GM19397 (cell line): ENCODE measurements at regions not wholly inside any gene's neighbourhood (a gene's known extent, or its start where the extent isn't known, plus 50 kb on each side); places are given as distances from the start of the nearest gene placed in this dataset.
A peak's percentile ranks its signal among the peaks of the same experiment; 100 is the strongest.
"Not testable (repeated sequence)": the region's sequence is repeated elsewhere in the genome, so short reads cannot be mapped to it uniquely, and the experiment has no call there.

Experiments used
- ATAC-seq: cut with Tn5 transposase; IDR thresholded peaks from one replicate; pipeline ENCODE4 v1.9.1; 2021; ENCODE audit warnings: mild to moderate bottlenecking, moderate library complexity; ENCODE audit not compliant: unreplicated experiment

GRCh38 chr2:76073992-76074604, 363.4 kb upstream of the GCFC2 start:
- no peak for ATAC-seq

DNA sequence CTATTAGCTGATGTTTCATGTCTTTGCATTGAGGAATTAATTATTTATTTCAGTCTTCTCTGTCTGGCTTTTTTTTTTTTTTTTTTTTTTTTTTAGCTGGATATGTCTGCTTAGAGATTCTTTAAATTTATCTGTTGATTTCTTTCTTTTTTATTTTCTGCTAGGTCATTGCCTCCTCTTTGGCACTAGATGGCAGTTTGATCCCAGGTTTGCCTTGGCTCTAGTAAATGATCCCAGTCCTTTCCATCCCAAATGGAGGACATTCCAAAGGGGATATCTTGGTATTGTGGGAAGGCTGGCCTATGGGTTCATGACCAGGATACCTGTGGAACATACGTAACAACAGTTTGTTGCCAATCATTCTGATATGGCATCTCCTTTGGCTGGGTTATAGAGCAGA, 339.5 kb upstream of the GCFC2 start:
- ATAC-seq = no peak

DNA sequence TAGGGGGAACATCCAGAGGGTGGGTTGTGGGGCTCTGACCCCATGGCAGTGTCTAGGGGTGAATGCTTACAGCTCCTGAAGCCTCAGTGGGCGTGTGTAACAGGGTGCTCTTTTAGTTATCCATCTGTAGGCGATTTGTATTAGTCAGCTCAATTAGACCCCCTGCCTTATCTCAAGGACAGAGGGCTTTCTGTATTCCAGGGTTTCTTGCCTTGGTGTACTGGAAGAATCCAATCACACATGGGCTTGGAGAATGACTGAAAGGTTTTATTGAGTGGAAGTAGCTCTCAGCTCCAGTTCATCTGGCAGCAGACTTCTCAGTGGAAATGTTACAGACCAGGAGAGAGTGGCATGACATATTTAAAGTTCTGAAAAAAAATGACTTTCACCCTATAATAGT, 334.0 kb upstream of the GCFC2 start:
- ATAC-seq = no peak

DNA sequence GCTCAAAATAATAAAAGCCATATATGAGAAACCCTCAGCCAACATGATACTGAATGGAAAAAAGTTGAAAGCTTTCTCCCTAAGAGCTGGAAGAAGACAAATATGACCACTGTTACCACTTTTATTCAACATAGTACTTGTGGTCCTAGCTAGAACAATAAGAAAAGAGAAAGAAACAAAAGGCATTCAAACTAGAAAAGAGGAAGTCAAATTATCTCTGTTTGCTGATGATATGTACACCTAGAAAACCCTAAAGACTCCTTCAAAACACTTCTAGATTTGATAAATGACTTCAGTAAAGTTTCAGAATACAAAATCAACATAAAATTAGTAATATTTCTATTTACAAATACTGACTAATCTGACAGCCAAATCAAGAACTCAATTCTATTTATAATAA, 328.8 kb upstream of the GCFC2 start:
- no peak for ATAC-seq

- ATAC-seq = no peak
Observed at GRCh38 chr2:76027761-76028160, 317.0 kb upstream of the GCFC2 start.

- ATAC-seq = no peak
Observed at GRCh38 chr2:76019128-76019527, 308.4 kb upstream of the GCFC2 start.

GRCh38 chr2:76009484-76009883, 298.8 kb upstream of the GCFC2 start:
- ATAC-seq = no peak

DNA sequence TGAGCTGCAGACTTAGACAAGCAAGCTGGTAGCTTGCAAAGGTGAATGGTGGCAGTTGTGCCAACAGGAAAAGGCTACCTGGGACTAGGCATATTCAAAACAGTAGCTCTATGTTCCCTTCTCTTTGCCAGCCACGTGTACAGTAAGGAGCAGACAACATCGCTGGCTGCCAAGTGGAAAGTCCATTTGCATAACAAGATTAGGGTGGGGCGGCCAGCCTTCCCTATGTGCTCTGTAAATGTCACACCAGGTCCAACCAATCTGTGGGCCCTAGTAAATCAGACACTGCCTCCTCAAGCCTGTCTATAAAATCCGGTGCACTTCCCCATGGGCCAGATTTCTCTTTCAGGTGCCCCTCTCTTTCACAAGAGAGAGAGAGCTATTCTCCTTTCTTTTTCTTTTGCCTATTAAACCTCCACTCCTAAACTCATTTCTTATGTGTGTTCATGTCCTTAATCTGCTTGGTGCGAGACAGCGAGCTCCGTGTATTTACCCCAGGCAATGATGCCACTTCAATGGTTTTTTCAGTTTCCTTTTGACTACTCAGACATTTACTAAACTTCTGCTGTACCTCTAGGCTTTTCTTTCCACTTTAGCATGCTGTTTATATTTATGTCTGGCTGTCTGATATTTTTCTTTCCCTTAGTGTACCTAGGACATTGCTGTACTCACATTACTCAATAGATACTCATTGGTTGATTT, 297.4 kb upstream of the GCFC2 start:
- ATAC-seq = peak; percentile 69

- ATAC-seq = no peak
Observed at GRCh38 chr2:76000425-76000824, 289.7 kb upstream of the GCFC2 start.

DNA sequence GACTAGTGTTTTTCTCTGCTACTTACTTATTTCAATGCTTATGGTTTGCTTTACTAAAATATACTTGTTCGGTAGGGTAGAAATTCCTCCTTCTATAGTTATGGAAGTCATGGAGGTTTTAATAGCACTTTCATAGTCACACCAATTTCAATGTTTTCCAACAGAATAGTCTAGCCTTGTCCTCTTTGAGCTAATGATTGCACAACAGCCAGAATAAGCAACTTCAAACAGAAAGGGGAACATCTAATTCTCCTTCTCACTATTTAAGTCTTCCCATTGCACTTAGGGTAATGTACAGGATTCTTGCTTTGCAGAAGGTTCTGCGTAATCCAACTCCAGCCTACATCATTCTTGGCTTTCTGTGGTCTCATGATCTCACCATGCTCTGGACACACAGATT, 287.7 kb upstream of the GCFC2 start:
- ATAC-seq = no peak

GRCh38 chr2:75994759-75995158, 284.0 kb upstream of the GCFC2 start:
- no peak for ATAC-seq

- ATAC-seq = not testable (repeated sequence)
Observed at GRCh38 chr2:75988622-75989021, 277.9 kb upstream of the GCFC2 start.

DNA sequence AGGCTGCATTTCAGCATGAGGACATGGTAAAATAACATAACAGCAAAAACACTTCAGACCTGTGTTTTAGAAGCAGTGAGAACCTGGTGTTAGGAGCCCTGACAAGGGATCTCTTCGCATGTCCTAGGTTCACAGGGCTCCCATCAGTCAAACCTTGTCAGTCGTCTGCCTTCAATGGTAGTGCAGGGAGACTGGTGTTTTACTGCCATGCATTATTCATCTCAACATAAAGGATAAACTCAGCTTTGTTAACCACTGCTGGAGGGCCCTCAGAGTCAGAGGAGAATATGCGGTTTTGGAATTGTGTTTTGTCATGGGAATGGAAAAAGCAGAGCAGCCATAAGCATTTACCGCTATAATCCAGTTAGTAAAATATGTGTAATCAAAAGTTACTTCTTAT, 275.9 kb upstream of the GCFC2 start:
- no peak for ATAC-seq

GRCh38 chr2:75982719-75983118, 272.0 kb upstream of the GCFC2 start:
- no peak for ATAC-seq

DNA sequence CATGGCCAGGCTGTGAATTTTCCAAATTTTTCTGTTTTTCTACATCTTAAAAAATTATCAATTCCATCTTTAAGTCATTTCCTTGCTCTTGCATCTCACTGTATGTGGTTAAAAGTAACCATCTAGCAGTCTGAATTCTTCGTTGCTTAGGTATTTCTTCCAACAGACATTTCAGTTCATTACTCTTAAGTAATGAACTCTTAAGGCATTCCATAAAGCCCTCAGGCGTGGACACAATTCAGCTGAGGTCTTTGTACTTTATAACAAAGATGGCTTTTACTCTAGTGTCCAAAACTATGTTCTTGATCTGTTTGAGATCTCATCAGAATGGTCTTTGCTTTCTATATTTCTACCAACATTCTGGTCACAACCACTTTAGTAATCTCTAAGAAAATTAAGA, 253.9 kb upstream of the GCFC2 start:
- no peak for ATAC-seq

DNA sequence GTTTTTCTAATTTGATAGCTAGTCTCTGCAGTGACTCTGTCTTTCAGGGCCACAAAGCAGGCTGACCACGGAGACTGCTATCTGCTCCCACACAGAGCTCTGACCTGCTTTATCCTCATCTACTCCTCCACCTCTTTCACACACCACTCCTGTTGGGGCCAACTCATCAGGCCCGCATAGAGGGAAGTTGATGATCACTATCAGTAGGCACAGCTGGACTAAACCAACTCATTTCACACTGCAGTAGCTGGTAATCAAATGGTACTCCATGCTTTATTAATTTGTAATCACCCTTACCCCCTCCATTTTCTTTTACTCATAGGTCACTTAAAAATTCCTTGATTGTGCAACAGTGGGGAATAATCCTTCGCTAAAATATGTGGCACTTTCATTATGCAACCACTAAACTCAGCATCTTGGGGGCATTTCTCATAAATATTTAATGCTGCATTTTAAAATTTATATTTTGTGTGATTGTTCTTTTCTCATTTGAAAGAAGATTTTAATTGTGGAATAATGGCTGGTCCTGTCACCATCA, 249.8 kb upstream of the GCFC2 start:
- no peak for ATAC-seq

GRCh38 chr2:75959724-75960471, 249.2 kb upstream of the GCFC2 start:
- ATAC-seq = no peak

DNA sequence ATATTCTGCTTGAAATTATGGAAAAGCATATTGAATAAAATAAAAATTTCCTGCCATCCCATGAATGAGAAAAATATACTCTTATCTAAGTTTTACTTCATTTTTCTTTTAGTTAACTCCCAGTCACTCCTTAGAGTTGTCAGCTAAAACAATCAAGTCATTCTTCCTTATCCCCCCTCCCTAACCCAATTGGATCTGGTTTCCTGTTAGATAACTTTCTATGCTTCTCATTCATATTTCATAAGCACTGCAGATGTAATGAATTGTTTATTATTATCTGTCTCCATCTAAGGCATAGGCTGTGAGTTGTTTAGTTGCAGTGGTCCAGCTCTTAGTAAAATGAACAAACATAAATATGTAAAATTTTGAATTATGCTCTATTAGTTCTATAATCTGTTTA, 244.0 kb upstream of the GCFC2 start:
- ATAC-seq = no peak

DNA sequence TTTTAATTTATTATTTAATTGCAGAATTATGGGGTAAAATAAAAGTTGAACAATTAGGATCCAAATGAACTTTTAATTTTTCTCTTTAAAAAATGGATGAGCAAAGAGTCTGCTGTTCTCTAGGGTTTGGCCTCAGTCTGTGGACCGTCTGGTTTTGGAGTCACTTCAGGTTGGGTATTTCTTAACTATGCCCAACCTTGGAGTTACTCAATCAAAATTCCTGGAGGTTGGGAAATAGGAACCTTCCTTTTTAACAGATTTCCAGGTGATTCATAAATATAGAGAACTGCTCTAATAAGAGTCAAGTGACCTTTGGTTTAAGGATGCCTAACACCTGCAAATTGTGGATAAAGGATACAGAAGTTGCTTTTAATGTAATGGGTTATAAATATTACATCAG, 241.5 kb upstream of the GCFC2 start:
- no peak for ATAC-seq

DNA sequence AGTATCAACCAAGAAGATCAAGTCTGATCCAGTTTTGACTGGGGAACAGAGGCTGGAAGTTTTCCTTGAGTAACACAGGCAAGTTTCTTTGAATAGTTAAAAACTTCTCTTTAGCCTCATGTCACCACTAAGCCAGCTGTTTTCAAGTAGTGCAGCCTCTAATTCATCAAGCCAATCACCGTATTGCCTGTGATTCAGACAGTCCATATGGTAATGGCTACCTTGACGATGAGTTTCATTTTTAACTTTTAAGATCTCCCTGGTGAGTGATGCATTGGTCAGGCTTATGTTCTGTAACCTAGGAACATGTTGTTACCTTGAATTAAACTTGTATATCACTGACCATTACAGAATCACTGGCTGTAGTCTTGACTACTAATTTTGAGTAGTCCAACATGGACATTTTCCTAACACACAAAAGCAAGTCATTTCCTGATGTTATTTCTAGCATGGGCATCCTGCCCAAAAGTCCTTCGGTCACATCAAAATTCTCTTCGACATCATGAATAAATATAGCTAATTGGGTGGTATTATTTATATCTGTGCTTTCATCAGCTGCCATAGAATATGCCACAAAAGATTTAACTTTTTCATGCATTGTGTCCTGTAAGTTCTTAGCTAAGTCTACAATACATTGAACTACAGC, 238.8 kb upstream of the GCFC2 start:
- no peak for ATAC-seq

DNA sequence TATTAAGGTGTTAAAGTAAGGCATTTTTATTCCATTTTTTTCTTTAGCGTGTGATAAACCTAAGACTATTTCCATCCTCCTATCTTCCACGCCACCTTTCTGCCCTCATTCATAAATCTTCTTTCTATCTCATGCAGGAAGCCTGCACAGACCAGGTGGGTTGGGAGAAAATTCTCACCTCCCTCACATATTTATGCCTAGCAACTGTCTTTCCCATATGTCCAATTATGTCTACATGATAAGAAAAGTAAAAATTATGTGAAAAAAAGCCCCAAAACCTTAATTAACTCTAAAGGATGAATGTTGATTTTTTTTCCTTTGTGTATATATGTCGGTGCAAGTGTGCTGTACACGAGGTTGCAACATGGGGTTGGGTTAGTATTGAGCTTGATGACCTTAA, 225.6 kb upstream of the GCFC2 start:
- no peak for ATAC-seq
